Endothelial cell (in vitro differentiated cells): ENCODE measurements at regions not wholly inside any gene's neighbourhood (a gene's known extent, or its start where the extent isn't known, plus 50 kb on each side); places are given as distances from the start of the nearest gene placed in this dataset.

Experiments used
- DNase-seq: peaks from one replicate; pipeline ENCODE4 v3.0.0; 2021; ENCODE audit warnings: low spot score
- H3K27ac Mint-ChIP-seq: one replicate; pipeline ENCODE4 v1.8.0; 2021; ENCODE audit warnings: mixed read lengths, inconsistent platforms; ENCODE audit not compliant: unreplicated experiment
- H3K27me3 Mint-ChIP-seq: one replicate; pipeline ENCODE4 v1.8.0; 2021; ENCODE audit warnings: mild to moderate bottlenecking, moderate library complexity, mixed read lengths, inconsistent platforms; ENCODE audit not compliant: unreplicated experiment
- H3K36me3 Mint-ChIP-seq: one replicate; pipeline ENCODE4 v1.8.0; 2021; ENCODE audit warnings: mild to moderate bottlenecking, low read depth, mixed read lengths, inconsistent platforms; ENCODE audit not compliant: unreplicated experiment
- H3K4me1 Mint-ChIP-seq: one replicate; pipeline ENCODE4 v1.8.0; 2021; ENCODE audit warnings: mild to moderate bottlenecking, mixed read lengths, inconsistent platforms; ENCODE audit not compliant: unreplicated experiment
- H3K4me3 Mint-ChIP-seq: one replicate; pipeline ENCODE4 v1.8.0; 2021; ENCODE audit warnings: mild to moderate bottlenecking, mixed read lengths, inconsistent platforms; ENCODE audit not compliant: unreplicated experiment
- H3K9me3 Mint-ChIP-seq: one replicate; pipeline ENCODE4 v1.8.0; 2021; ENCODE audit warnings: mixed read lengths, inconsistent platforms; ENCODE audit not compliant: unreplicated experiment
- CTCF ChIP-seq: fragments of 200-600 bp; sonication (generic); IDR thresholded peaks from one replicate; pipeline ENCODE4 v1.5.0; 2021; ENCODE audit warnings: antibody characterized with exemption; ENCODE audit not compliant: unreplicated experiment

- TF ChIP-seq CTCF, result no peak
- no peaks in the 10 kb centered on the region for H3K9me3 Mint-ChIP-seq
- peak overlapping the region; percentile 39 for H3K27ac Mint-ChIP-seq
- H3K36me3 Mint-ChIP-seq, result no peaks in the 10 kb centered on the region
- no peak for DNase-seq
- peaks cover 5% of the 10 kb centered on the region for H3K27me3 Mint-ChIP-seq
- peak overlapping the region; percentile 52 for H3K4me3 Mint-ChIP-seq
- peaks cover 55% of the 10 kb centered on the region for H3K4me1 Mint-ChIP-seq
These were observed 125.4 kb upstream of the TMCC3 start for GRCh38 chr12:94775710-94776109.

GRCh38 chr12:94771741-94772140 is 121.4 kb upstream of the TMCC3 start:
- TF ChIP-seq CTCF, result no peak
- Mint-ChIP-seq H3K36me3 (no peaks in the 10 kb centered on the region), H3K27ac (peak overlapping the region; percentile 20), H3K27me3 (peaks cover 3% of the 10 kb centered on the region), H3K4me3 (no peak overlapping the region), H3K4me1 (peaks cover 59% of the 10 kb centered on the region), H3K9me3 (no peaks in the 10 kb centered on the region)
- no peak for DNase-seq

GRCh38 chr12:94771199-94771598 is 120.8 kb upstream of the TMCC3 start:
- Mint-ChIP-seq H3K36me3 (no peaks in the 10 kb centered on the region), H3K4me1 (peaks cover 54% of the 10 kb centered on the region), H3K27me3 (no peaks in the 10 kb centered on the region), H3K27ac (no peak overlapping the region), H3K4me3 (no peak overlapping the region), H3K9me3 (no peaks in the 10 kb centered on the region)
- no peak for DNase-seq
- TF ChIP-seq CTCF, result no peak

- Mint-ChIP-seq H3K4me1 (peaks cover 50% of the 10 kb centered on the region), H3K9me3 (no peaks in the 10 kb centered on the region), H3K36me3 (no peaks in the 10 kb centered on the region), H3K27me3 (no peaks in the 10 kb centered on the region), H3K27ac (peak overlapping the region; percentile 6), H3K4me3 (no peak overlapping the region)
- no peak for TF ChIP-seq CTCF
- DNase-seq, result no peak
These were observed 120.4 kb upstream of the TMCC3 start for GRCh38 chr12:94770791-94771190.

- peak overlapping the region; percentile 6 for H3K27ac Mint-ChIP-seq
- H3K9me3 Mint-ChIP-seq, result no peaks in the 10 kb centered on the region
- no peak for DNase-seq
- no peak for TF ChIP-seq CTCF
- H3K4me1 Mint-ChIP-seq, result peaks cover 44% of the 10 kb centered on the region
- no peak overlapping the region for H3K4me3 Mint-ChIP-seq
- no peaks in the 10 kb centered on the region for H3K36me3 Mint-ChIP-seq
- H3K27me3 Mint-ChIP-seq, result peaks cover 3% of the 10 kb centered on the region
These were observed 119.7 kb upstream of the TMCC3 start for GRCh38 chr12:94769776-94770759.
